Epithelial cell of esophagus (primary cell): ENCODE measurements at regions not wholly inside any gene's neighbourhood (a gene's known extent, or its start where the extent isn't known, plus 50 kb on each side); places are given as distances from the start of the nearest gene placed in this dataset.

Experiments
- DNase-seq: peaks from one replicate; pipeline ENCODE4 v3.0.0; 2010; ENCODE audit warnings: low read depth
- H3K4me3 ChIP-seq: 2 replicates; pipeline ENCODE4 v1.5.1; 2011; ENCODE audit warnings: mild to moderate bottlenecking, low read length, control low read depth
- TF ChIP-seq, protein P1 (sequence below): IDR thresholded peaks from 2 replicates; pipeline ENCODE4 v1.5.1; 2011; ENCODE audit warnings: low read depth, mild to moderate bottlenecking, low read length, control low read depth, inconsistent platforms; ENCODE audit not compliant: insufficient read depth; ENCODE audit errors: missing control alignments

DNA sequence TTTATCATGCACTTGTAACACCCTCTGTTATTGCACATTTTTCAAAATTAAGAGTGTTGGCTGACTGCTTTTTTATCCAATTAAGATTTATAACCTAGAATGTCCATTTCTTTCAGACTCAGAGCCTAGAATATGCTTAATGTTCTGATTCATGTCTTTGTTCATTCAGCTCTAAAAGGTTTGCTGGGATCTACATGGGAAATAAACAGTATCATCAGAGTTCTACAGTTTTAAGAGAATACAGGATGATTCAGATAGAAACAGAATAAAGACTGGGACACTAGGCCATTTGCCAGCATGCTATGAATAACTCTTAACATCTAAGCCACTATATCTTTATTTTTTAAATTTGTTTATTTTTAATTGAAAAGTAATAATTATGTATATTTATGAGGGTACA lies 713.7 kb upstream of the CHAC2 start:
- no peak for DNase-seq
- H3K4me3 ChIP-seq, result no peak overlapping the region
- TF ChIP-seq, protein P1, sequence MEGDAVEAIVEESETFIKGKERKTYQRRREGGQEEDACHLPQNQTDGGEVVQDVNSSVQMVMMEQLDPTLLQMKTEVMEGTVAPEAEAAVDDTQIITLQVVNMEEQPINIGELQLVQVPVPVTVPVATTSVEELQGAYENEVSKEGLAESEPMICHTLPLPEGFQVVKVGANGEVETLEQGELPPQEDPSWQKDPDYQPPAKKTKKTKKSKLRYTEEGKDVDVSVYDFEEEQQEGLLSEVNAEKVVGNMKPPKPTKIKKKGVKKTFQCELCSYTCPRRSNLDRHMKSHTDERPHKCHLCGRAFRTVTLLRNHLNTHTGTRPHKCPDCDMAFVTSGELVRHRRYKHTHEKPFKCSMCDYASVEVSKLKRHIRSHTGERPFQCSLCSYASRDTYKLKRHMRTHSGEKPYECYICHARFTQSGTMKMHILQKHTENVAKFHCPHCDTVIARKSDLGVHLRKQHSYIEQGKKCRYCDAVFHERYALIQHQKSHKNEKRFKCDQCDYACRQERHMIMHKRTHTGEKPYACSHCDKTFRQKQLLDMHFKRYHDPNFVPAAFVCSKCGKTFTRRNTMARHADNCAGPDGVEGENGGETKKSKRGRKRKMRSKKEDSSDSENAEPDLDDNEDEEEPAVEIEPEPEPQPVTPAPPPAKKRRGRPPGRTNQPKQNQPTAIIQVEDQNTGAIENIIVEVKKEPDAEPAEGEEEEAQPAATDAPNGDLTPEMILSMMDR, result no peak

GRCh38 chr2:53051157-53051556 lies 716.4 kb upstream of the CHAC2 start:
- TF ChIP-seq, protein P1, result no peak
- peak; percentile 14 for DNase-seq
- no peak overlapping the region for H3K4me3 ChIP-seq

DNA sequence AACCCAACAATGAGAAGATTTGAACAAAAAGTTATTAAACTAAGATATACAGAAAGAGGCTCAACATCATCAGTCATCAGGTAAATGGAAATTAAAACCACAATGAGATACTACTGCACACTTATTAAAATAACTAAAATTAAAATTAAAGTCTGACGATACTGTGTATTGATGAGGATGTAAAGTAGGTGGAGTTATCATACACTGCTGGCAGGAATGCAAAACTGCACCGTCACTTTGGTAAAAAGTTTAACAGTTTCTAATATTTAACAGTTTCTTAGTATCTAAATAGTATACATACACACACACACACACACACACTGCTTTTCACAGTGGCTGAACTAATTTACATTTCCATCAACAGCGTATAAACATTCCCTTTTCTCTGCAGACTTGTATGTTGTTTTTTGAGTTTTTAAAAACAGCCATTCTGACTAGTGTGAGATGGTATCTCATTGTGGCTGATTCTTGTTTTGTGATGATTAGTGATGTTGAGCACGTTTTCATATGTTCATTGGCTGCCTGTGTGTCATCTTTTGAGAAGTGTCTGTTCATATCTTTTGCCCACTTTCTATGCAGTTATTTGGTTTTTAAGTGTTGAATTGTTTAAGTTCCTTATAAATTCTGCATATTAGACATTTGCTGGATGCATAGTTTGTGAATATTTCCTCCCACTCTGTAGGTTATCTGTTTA lies 726.9 kb upstream of the CHAC2 start:
- DNase-seq, result no peak
- H3K4me3 ChIP-seq, result no peak overlapping the region
- TF ChIP-seq, protein P1, result peak; percentile 29

DNA sequence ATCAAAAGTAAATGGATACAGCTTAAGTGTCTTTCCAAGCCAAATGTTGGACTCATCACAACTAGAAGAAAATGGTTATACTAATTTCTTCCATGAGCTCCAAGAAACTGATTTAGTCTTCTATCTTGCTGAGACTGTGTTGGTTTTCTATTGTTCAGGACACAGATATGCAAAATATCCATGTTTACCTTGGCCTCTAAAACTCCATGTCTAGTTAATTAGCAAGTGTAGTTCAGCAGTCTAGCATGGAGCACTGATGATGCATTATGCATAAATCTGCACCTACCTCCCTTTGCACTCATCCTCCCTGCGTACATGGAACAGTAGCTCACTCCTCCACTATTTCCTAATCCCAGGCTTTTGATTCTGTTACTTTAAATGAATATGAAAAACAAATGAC lies 731.4 kb upstream of the CHAC2 start:
- TF ChIP-seq, protein P1, result no peak
- H3K4me3 ChIP-seq, result no peak overlapping the region
- peak; percentile 36 for DNase-seq

DNA sequence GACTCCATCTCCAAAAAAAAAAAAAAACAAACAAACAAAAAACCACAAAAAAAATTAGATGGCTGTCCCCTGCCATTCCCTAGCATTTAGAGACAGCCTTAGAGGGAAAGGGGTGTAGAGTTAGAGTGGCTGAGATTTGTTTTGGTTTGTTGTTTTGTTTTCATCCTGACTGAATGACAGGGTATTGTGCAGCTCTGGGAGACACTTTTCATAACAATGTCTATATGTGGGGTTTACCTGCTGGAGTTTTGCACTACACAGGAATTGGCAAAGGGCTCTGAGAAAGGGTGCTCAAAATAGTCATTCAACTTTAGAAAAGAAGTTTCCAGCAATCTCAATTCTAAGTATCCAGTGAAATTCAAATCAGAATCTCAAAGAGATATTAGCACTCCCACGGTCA lies 732.5 kb upstream of the CHAC2 start:
- TF ChIP-seq, protein P1, result no peak
- DNase-seq, result no peak
- H3K4me3 ChIP-seq, result no peak overlapping the region

DNA sequence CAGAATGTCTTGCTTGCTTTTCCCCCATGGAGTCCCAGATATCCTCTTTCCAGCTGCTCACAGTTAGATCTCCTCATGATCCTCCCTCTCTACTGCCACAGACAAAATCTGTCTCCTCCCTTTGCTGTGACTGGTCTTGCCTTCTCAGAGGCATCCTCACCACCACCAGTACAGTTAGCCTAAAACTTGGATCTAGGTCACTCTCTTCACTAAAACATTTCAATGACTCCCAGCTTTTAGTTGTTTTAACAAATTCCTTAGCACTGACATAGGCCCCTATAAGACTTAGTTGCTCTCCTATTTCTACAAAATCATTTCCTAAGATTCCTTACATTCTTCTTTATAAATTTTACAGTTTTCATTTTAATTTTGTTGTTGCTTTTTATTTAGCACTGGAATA lies 734.2 kb upstream of the CHAC2 start:
- TF ChIP-seq, protein P1, result no peak
- no peak for DNase-seq
- no peak overlapping the region for H3K4me3 ChIP-seq
